Activated CD4-positive, alpha-beta T cell treated with anti-CD3 and anti-CD28 coated beads, Interleukin-2, amount 10 ng/mL, durations not matched to agents 24 days and 14 days (primary cell): ENCODE measurements at regions not wholly inside any gene's neighbourhood (a gene's known extent, or its start where the extent isn't known, plus 50 kb on each side); places are given as distances from the start of the nearest gene placed in this dataset.

Source experiments
- DNase-seq: peaks from one replicate; pipeline ENCODE4 v3.0.0; 2022
- H3K27ac Mint-ChIP-seq: one replicate; pipeline ENCODE4 v1.8.0; 2022; ENCODE audit warnings: mild to moderate bottlenecking, mixed read lengths
- H3K27me3 Mint-ChIP-seq: one replicate; pipeline ENCODE4 v1.8.0; 2022; ENCODE audit warnings: mixed read lengths
- H3K36me3 Mint-ChIP-seq: one replicate; pipeline ENCODE4 v1.8.0; 2022; ENCODE audit warnings: low read depth, mild to moderate bottlenecking, mixed read lengths
- H3K4me1 Mint-ChIP-seq: one replicate; pipeline ENCODE4 v1.8.0; 2021; ENCODE audit warnings: mixed read lengths
- H3K4me3 Mint-ChIP-seq: one replicate; pipeline ENCODE4 v1.8.0; 2022; ENCODE audit warnings: mild to moderate bottlenecking, moderate library complexity, mixed read lengths
- H3K9me3 Mint-ChIP-seq: one replicate; pipeline ENCODE4 v1.8.0; 2021; ENCODE audit warnings: mixed read lengths
- intact Hi-C: fragments of 100-400 bp; cut with micrococcal nuclease; formaldehyde crosslinking; loops from one replicate; pipeline ENCODE4 v1.15.1; 2023

DNA sequence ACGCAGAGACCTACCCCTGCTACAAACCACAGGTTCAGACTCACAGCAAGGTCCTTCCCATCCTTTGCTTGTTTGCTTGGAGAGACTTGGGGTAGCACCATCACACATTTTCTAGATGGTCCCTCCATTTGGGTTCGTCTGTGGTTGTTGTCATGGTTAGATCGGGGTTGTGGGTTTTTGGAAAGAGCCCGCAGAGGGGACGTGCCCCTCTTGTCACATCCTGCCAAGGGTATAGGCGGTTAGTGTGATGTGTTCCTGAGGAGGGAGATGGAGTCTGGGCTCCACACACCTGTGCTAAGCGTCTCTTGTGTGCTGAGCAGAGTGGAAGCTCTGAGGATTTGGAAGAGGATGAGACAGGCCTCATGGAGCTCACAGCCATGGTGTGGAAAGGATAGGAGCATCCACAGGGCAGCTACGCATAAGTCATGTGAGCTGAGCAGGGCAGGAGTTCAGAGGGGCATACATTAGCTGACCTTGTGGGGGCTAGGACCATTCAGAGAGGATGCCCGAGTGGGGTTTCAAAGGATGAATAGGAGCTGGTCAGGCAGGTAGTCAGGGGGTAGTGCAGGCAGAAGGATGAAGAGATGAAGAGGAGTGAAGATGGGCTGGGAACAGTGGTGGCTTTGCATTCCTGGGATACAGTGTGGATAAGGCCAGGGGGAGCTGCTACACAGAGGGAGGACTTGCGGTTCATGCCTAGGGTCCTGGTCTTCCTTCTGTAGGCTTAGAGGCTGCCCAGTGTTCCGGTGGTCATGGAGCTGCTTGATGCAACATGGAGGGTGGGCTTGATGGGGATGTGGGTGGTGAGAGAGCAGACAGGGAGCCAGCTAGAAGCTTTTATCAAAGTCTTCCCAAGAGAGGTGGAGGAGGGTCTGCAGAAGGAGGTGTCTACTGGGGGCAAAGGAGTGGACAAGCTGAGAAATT lies 62.9 kb downstream of the ACKR3 start:
- no peak for DNase-seq
- Mint-ChIP-seq H3K27ac (no peak overlapping the region), H3K4me1 (no peaks in the 10 kb centered on the region), H3K27me3 (no peaks in the 10 kb centered on the region), H3K36me3 (no peaks in the 10 kb centered on the region), H3K9me3 (no peaks in the 10 kb centered on the region), H3K4me3 (no peak overlapping the region)
- intact Hi-C loops: no loop called here

GRCh38 chr2:236633219-236633570 lies 63.6 kb downstream of the ACKR3 start:
- H3K36me3 Mint-ChIP-seq: no peaks in the 10 kb centered on the region
- no peaks in the 10 kb centered on the region for H3K27me3 Mint-ChIP-seq
- DNase-seq: no peak
- H3K27ac Mint-ChIP-seq: no peak overlapping the region
- no peaks in the 10 kb centered on the region for H3K9me3 Mint-ChIP-seq
- H3K4me3 Mint-ChIP-seq: no peak overlapping the region
- intact Hi-C loops: no loop called here
- H3K4me1 Mint-ChIP-seq: no peaks in the 10 kb centered on the region

- Mint-ChIP-seq H3K36me3 (no peaks in the 10 kb centered on the region), H3K4me1 (no peaks in the 10 kb centered on the region), H3K9me3 (no peaks in the 10 kb centered on the region), H3K27ac (no peak overlapping the region), H3K27me3 (no peaks in the 10 kb centered on the region), H3K4me3 (no peak overlapping the region)
- no peak for DNase-seq
- intact Hi-C loops: no loop called here
These were observed 64.3 kb downstream of the ACKR3 start for GRCh38 chr2:236633775-236634560.

GRCh38 chr2:236636261-236636660 lies 66.6 kb downstream of the ACKR3 start:
- no peak overlapping the region for H3K4me3 Mint-ChIP-seq
- no peaks in the 10 kb centered on the region for H3K36me3 Mint-ChIP-seq
- intact Hi-C loops: no loop called here
- no peak for DNase-seq
- no peaks in the 10 kb centered on the region for H3K9me3 Mint-ChIP-seq
- H3K4me1 Mint-ChIP-seq: no peaks in the 10 kb centered on the region
- H3K27ac Mint-ChIP-seq: no peak overlapping the region
- H3K27me3 Mint-ChIP-seq: no peaks in the 10 kb centered on the region

DNA sequence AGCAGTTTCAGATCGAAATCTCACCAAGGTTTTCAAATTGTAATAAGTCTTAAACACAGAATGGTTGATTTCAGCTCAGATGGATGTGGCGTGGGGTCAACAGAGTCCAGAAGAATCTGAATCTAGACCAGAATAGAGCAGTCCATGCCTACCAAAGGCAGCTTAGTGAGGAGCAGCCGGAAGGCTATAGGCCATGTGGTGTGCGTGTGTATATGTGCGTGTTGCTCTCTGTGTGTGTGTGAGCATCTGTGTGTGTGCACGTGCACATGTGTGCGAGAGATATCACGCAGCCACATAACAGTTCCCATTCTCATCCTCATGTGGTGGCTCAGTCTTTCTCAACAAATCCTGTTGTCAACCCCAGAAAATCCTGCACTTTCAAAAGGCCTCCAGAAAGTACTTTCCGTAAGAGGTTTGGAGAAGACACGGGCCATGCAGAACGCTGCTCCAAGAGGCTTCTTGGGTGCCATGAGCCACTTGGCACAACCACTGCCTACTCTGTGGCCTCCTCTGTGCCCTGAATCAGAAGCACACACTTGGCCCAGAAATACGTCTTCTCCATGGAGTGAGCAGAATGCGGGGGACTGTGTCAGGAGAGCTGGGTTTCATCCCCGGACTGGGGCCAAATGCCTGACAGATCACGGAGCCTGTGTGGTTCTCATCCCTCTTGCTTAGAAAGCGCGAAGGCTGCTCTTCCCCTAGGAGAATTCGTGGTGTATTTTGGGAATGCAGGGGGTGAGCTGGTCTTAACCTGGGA lies 67.3 kb downstream of the ACKR3 start:
- no peaks in the 10 kb centered on the region for H3K36me3 Mint-ChIP-seq
- H3K27me3 Mint-ChIP-seq: no peaks in the 10 kb centered on the region
- H3K4me3 Mint-ChIP-seq: no peak overlapping the region
- DNase-seq: no peak
- intact Hi-C loops: no loop called here
- no peak overlapping the region for H3K27ac Mint-ChIP-seq
- no peaks in the 10 kb centered on the region for H3K4me1 Mint-ChIP-seq
- no peaks in the 10 kb centered on the region for H3K9me3 Mint-ChIP-seq

DNA sequence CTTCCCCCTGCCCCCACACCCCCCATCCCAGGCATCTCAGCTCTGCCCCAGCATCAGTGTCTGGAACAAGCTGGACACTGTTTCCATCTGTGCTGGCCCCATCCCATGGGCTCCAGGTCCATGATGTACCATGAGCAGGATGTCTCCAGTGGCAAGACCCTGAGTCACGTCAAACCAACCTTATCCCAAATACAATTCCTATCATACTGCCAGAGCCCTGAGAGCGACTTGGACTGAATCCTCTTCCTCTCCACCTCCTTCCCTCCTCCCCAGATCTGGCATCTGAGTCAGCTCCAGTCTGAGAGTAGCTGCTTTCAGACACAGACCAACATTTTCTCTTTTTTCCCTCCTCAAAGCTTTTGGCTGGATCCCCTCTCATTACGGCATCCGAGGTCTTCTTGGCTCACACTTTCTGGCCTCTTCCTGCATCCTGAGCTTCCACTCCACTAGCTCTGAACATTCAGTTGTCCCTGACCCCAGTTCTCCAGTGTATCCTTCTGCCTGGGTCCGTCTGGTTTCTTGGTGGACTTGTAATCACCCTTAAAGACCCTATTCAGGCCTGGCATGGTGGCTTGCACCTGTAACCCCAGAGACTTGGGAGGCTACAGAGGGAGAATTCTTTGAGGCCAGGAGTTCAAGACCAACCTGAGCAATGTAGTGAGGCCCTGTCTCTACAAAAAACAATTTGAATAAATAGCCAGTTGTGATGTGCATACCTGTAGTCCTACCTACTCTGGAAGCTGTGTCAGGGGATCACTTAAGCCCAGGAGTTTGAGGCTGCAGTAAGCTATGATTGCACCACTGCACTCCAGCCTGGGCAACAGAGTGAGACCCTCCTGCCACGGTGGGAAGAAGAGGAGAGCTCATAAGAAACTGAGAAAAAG lies 68.3 kb downstream of the ACKR3 start:
- Mint-ChIP-seq H3K27me3 (no peaks in the 10 kb centered on the region), H3K4me1 (no peaks in the 10 kb centered on the region), H3K9me3 (no peaks in the 10 kb centered on the region), H3K27ac (no peak overlapping the region), H3K4me3 (no peak overlapping the region), H3K36me3 (no peaks in the 10 kb centered on the region)
- no peak for DNase-seq
- intact Hi-C loops: no loop called here

- no peak for DNase-seq
- Mint-ChIP-seq H3K27me3 (peaks cover 2% of the 10 kb centered on the region), H3K4me1 (no peaks in the 10 kb centered on the region), H3K4me3 (no peak overlapping the region), H3K36me3 (no peaks in the 10 kb centered on the region), H3K9me3 (no peaks in the 10 kb centered on the region), H3K27ac (no peak overlapping the region)
- intact Hi-C loops: no loop called here
These were observed 69.1 kb downstream of the ACKR3 start for GRCh38 chr2:236638707-236639106.

DNA sequence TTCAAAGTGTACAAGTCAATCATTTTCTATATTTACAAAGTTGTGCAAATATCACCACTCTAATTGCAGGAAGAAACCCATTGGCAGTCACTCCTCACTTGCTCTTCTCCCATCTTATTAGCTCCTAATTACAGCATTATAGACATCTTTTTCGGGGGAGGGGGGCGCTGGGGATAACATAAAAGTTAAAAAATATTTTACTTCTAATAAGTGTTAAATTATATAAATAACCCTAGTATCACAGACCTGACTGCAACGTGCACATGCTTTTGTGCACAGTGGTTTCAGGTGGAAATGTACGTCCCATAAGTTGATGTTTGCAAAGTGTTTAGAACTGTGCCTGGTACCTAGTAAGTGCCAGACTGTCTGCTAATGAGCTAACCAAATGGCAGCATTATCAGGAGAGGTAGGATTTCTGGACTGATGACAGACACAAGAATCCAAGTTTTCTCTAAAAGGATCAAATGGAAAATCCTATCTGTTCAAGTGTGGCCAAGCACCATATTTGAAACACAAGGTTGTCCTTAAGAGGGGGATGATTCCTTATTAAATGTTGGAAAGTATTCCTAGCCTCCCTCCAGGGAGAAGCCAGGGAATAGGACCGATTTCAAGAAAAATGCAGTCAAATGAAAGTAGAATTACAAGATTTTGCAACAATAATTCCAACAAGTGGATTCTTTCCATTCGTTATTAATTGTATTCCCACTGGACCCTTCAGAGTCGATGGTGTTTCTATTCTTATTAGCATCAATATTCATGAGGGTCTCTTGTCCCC lies 70.0 kb downstream of the ACKR3 start:
- no peaks in the 10 kb centered on the region for H3K4me1 Mint-ChIP-seq
- H3K36me3 Mint-ChIP-seq: no peaks in the 10 kb centered on the region
- intact Hi-C loops: no loop called here
- no peak overlapping the region for H3K27ac Mint-ChIP-seq
- no peak overlapping the region for H3K4me3 Mint-ChIP-seq
- H3K27me3 Mint-ChIP-seq: peaks cover 3% of the 10 kb centered on the region
- DNase-seq: no peak
- no peaks in the 10 kb centered on the region for H3K9me3 Mint-ChIP-seq

DNA sequence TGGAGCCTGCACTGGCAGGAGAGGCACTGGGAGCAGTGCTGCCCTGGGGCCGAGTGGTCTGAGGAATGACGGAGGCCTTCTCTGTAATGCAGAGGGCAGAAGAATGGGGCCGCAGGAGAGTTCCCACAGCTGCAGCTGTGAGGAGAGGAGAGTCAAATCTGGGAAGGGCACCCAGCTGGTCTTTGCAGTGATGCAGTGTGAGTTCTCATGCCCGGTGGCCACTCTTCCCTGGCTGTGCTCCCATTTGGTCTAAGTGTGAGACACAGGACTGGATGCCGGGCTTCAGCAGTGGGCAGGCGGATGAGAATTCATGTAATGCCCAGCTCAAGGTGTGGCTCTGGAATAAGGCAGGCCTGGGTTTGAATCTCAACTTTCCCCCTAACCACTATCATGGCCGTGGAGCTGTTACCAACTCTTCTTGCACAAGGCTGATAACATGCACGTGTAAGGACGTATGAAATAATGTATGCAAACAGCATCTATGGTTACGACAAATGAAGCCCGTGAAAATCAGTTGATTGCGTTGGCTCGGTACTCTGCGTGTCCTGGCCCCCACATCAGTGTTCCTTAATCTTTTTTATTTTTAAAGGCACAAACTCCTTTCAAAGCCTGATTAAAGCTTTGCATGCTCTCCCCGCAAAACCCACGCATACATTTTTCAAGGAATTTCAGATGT lies 71.6 kb downstream of the ACKR3 start:
- H3K36me3 Mint-ChIP-seq: no peaks in the 10 kb centered on the region
- DNase-seq: no peak

DNA sequence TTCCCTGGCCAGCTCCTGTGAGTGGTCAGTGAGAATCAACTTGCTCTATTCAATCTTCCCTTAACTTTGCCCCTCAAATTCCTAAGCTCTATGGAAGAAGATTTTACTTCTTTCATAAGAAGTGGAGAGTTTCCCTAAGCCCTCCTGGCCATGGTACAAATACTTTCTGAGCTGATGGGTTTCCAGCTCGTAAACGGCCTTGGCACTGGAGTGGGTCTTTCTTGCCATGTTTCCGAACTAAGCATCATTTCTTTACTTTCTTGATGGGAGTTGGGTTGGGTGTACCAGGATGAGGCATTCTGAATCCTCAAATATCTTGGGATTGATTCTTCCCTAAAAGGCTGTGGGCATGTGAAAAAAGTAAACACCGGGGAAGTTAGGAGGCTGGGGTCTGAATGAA lies 72.5 kb downstream of the ACKR3 start:
- H3K36me3 Mint-ChIP-seq: no peaks in the 10 kb centered on the region
- no peak overlapping the region for H3K27ac Mint-ChIP-seq
- no peaks in the 10 kb centered on the region for H3K9me3 Mint-ChIP-seq
- no peaks in the 10 kb centered on the region for H3K4me1 Mint-ChIP-seq
- no peak overlapping the region for H3K4me3 Mint-ChIP-seq
- no peak for DNase-seq
- intact Hi-C loops: no loop called here
- peaks cover 6% of the 10 kb centered on the region for H3K27me3 Mint-ChIP-seq

More for the DNA sequence above, 71.6 kb downstream of the ACKR3 start:
- intact Hi-C loops: no loop called here
- Mint-ChIP-seq H3K4me3 (no peak overlapping the region), H3K27ac (no peak overlapping the region), H3K9me3 (no peaks in the 10 kb centered on the region), H3K27me3 (peaks cover 6% of the 10 kb centered on the region), H3K4me1 (no peaks in the 10 kb centered on the region)

- intact Hi-C loops: no loop called here
- Mint-ChIP-seq H3K36me3 (no peaks in the 10 kb centered on the region), H3K9me3 (no peaks in the 10 kb centered on the region), H3K4me1 (no peaks in the 10 kb centered on the region), H3K27me3 (peaks cover 6% of the 10 kb centered on the region), H3K4me3 (no peak overlapping the region), H3K27ac (no peak overlapping the region)
- DNase-seq: no peak
These were observed 73.1 kb downstream of the ACKR3 start for GRCh38 chr2:236642584-236643291.

DNA sequence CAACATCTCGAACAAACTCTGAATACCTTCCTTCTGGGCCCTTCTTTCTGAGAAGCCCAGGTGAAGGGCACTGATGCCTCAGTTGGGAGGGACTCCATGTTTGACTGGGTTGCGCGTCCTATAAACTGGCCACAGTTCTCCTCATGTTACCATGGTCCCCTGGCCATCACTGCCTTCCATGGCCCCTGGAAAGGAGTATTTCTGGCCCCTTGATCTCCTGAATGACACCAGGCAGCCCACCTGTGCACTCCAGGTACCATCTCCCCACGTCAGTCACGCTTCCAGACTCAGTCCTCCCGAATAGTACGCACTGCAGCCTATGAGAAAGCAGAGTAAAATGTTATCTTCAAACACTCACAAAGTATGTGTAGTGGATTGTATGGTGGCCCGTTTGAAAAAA lies 73.9 kb downstream of the ACKR3 start:
- H3K4me3 Mint-ChIP-seq: no peak overlapping the region
- DNase-seq: no peak

More for the DNA sequence above, 73.9 kb downstream of the ACKR3 start:
- intact Hi-C loops: no loop called here
- peaks cover 6% of the 10 kb centered on the region for H3K27me3 Mint-ChIP-seq
- no peaks in the 10 kb centered on the region for H3K4me1 Mint-ChIP-seq
- H3K27ac Mint-ChIP-seq: no peak overlapping the region
- H3K36me3 Mint-ChIP-seq: no peaks in the 10 kb centered on the region
- no peaks in the 10 kb centered on the region for H3K9me3 Mint-ChIP-seq
